ENCODE measurements at regions not wholly inside any gene's neighbourhood (a gene's known extent, or its start where the extent isn't known, plus 50 kb on each side); places are given as distances from the start of the nearest gene placed in this dataset.

GRCh38 chr7:16300361-16300895 lies 120.9 kb downstream of the CRPPA start:
- TF ChIP-seq CTCF (IDR thresholded peaks at IDR 0.05; ENCODE audit: low read depth, low read length, poor library complexity, severe bottlenecking) (no peak), EZH2phosphoT487 (IDR thresholded peaks at IDR 0.05; ENCODE audit: borderline replicate concordance, low read length) (no peak)

All from DOHH2 (cell line).